ENCODE measurements at regions not wholly inside any gene's neighbourhood (a gene's known extent, or its start where the extent isn't known, plus 50 kb on each side); places are given as distances from the start of the nearest gene placed in this dataset.

DNA sequence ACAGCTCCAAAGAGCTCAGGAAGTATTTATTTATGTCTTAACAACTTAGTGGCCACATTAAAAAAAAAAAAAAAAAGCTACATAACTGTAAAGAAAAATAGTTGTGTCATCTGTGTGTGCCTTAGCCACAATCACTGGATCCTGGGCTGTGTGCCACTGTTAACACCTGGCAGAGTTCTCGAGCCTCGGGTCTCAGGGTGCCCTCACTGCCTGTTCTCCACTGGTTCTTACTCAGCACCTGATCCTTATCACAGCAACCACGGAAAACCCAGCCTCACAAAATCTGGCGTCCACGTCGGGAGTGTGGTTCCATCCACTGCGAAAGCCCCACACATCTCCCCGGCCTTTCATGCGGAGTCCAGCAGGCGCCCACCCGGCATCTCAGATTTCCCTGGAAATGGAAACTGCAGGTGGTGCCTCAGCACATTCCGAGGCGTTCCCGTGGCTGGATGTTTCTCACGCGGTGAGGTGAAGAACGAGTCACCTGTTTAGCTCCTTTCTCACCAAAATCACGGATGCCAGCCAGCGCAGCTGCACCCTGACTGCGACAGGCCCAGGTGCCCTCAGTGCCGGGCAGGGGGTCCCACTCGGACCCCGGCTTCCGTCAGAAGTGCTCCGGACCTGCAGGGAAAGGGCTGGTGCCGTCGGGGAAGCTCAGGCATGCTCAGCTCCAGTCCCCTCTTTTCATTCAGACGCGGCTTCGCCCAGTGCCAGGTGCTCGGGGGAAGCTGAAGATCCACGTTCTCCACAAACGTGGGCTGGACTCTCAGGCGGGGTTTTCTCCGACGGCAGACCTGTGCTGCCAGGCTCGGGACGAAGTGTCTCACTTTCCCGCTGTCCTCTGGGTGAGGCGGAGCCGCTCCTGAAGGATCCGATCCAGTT lies 198.7 kb upstream of the SALL3 start:
- H3K9ac ChIP-seq (ENCODE audit: low read depth, low read length): no peak overlapping the region
- no peaks in the 10 kb centered on the region for H3K4me1 ChIP-seq (ENCODE audit: insufficient read depth, low read length)
- no peaks in the 10 kb centered on the region for H3K27me3 ChIP-seq (ENCODE audit: insufficient read depth, low read length)
- H3K9me3 ChIP-seq (ENCODE audit: insufficient read depth, low read depth, low read length): no peaks in the 10 kb centered on the region
- no peaks in the 10 kb centered on the region for H3K36me3 ChIP-seq (ENCODE audit: insufficient read depth, low read depth, low read length)
- no peak overlapping the region for H3K4me3 ChIP-seq (ENCODE audit: low read length)
- H3K27ac ChIP-seq (ENCODE audit: low read length): no peak overlapping the region

GRCh38 chr18:78781601-78781960 lies 198.0 kb upstream of the SALL3 start:
- H3K27ac ChIP-seq (ENCODE audit: low read length): no peak overlapping the region
- no peaks in the 10 kb centered on the region for H3K27me3 ChIP-seq (ENCODE audit: insufficient read depth, low read length)
- H3K4me1 ChIP-seq (ENCODE audit: insufficient read depth, low read length): no peaks in the 10 kb centered on the region
- no peaks in the 10 kb centered on the region for H3K9me3 ChIP-seq (ENCODE audit: insufficient read depth, low read depth, low read length)
- H3K4me3 ChIP-seq (ENCODE audit: low read length): no peak overlapping the region
- H3K36me3 ChIP-seq (ENCODE audit: insufficient read depth, low read depth, low read length): no peaks in the 10 kb centered on the region
- H3K9ac ChIP-seq (ENCODE audit: low read depth, low read length): no peak overlapping the region

DNA sequence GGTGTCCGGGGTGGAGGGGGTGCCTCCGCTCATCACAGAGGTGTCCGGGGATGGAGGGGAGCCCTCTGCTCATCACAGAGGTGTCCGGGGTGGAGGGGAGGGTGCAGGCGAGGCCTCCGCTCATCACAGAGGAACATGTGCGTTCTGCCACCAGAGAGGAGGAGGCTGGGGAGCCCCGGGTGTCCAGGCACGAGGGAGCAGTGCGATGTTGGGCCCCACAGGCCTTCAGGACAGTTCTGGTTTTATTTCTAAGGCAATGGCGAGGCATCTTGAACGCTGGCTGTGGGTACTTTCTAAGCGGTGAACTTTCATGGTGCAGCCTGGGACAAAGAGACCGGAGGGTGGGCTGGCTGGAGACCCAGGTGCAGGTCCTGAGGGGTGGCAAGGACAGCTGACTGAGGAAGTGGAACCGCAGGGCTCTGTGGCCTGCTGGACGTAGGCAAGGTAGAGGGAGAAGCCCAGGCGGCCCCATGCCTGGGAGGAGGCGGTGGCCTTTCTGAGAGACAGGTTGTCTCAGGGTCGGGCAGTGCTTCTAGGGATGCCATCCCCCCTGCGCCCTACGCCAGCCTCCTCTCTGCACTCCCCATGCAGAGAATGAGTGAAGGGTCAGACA lies 196.6 kb upstream of the SALL3 start:
- no peak overlapping the region for H3K4me3 ChIP-seq (ENCODE audit: low read length)
- no peaks in the 10 kb centered on the region for H3K9me3 ChIP-seq (ENCODE audit: insufficient read depth, low read depth, low read length)
- no peaks in the 10 kb centered on the region for H3K27me3 ChIP-seq (ENCODE audit: insufficient read depth, low read length)
- no peaks in the 10 kb centered on the region for H3K4me1 ChIP-seq (ENCODE audit: insufficient read depth, low read length)
- no peaks in the 10 kb centered on the region for H3K36me3 ChIP-seq (ENCODE audit: insufficient read depth, low read depth, low read length)
- H3K9ac ChIP-seq (ENCODE audit: low read depth, low read length): no peak overlapping the region
- H3K27ac ChIP-seq (ENCODE audit: low read length): no peak overlapping the region

DNA sequence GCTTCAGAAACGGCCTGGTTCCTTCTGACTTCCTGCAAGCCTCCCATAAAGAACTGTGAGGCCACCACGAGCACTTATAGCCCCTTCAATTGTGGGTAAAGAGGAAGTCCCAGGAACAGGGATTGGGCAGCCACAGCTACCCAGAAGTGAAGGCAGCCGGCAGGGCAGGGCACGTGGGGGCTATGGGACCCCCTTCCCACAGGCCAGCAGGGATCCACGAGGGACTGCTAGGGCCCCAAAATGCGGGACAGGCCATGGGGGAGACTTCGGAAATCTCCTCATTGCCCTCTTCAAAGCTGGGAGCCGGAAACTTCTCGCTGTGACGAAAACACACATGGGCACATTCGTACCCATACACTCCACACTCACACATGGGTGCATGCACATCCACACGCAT lies 196.1 kb upstream of the SALL3 start:
- Histone ChIP-seq H3K36me3 (ENCODE audit: insufficient read depth, low read depth, low read length) (no peaks in the 10 kb centered on the region), H3K9me3 (ENCODE audit: insufficient read depth, low read depth, low read length) (no peaks in the 10 kb centered on the region), H3K4me3 (ENCODE audit: low read length) (no peak overlapping the region), H3K4me1 (ENCODE audit: insufficient read depth, low read length) (no peaks in the 10 kb centered on the region), H3K27me3 (ENCODE audit: insufficient read depth, low read length) (no peaks in the 10 kb centered on the region), H3K27ac (ENCODE audit: low read length) (no peak overlapping the region), H3K9ac (ENCODE audit: low read depth, low read length) (no peak overlapping the region)

DNA sequence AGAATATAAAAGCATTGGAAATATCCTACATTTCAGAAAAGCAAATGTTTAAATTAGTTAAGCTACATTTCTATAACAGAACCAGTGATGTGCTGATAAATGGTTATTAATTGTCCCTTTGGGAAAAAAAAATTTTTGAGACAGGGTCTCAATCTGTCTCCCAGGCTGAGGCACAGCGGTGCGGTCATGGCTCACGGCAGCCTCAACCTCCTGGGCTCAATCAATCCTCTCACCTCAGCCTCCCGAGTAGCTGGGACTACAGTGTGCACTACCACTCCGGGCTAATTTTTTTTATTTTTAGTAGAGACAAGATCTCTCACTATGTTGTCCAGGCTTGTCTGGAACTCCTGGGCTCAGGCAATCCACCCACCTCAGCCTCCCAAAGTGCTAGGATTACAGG lies 194.8 kb upstream of the SALL3 start:
- H3K4me1 ChIP-seq (ENCODE audit: insufficient read depth, low read length): no peaks in the 10 kb centered on the region
- no peaks in the 10 kb centered on the region for H3K9me3 ChIP-seq (ENCODE audit: insufficient read depth, low read depth, low read length)
- H3K27me3 ChIP-seq (ENCODE audit: insufficient read depth, low read length): no peaks in the 10 kb centered on the region
- no peaks in the 10 kb centered on the region for H3K36me3 ChIP-seq (ENCODE audit: insufficient read depth, low read depth, low read length)
- no peak overlapping the region for H3K9ac ChIP-seq (ENCODE audit: low read depth, low read length)
- H3K27ac ChIP-seq (ENCODE audit: low read length): no peak overlapping the region
- no peak overlapping the region for H3K4me3 ChIP-seq (ENCODE audit: low read length)

GRCh38 chr18:78785706-78786105 lies 193.9 kb upstream of the SALL3 start:
- Histone ChIP-seq H3K36me3 (ENCODE audit: insufficient read depth, low read depth, low read length) (no peaks in the 10 kb centered on the region), H3K27ac (ENCODE audit: low read length) (no peak overlapping the region), H3K9ac (ENCODE audit: low read depth, low read length) (no peak overlapping the region), H3K4me3 (ENCODE audit: low read length) (no peak overlapping the region), H3K4me1 (ENCODE audit: insufficient read depth, low read length) (no peaks in the 10 kb centered on the region), H3K9me3 (ENCODE audit: insufficient read depth, low read depth, low read length) (no peaks in the 10 kb centered on the region), H3K27me3 (ENCODE audit: insufficient read depth, low read length) (no peaks in the 10 kb centered on the region)

GRCh38 chr18:78786776-78787175 lies 192.8 kb upstream of the SALL3 start:
- no peaks in the 10 kb centered on the region for H3K4me1 ChIP-seq (ENCODE audit: insufficient read depth, low read length)
- no peak overlapping the region for H3K4me3 ChIP-seq (ENCODE audit: low read length)
- H3K9me3 ChIP-seq (ENCODE audit: insufficient read depth, low read depth, low read length): no peaks in the 10 kb centered on the region
- no peaks in the 10 kb centered on the region for H3K36me3 ChIP-seq (ENCODE audit: insufficient read depth, low read depth, low read length)
- H3K27ac ChIP-seq (ENCODE audit: low read length): no peak overlapping the region
- no peak overlapping the region for H3K9ac ChIP-seq (ENCODE audit: low read depth, low read length)
- H3K27me3 ChIP-seq (ENCODE audit: insufficient read depth, low read length): no peaks in the 10 kb centered on the region

GRCh38 chr18:78787751-78788150 lies 191.9 kb upstream of the SALL3 start:
- H3K27ac ChIP-seq (ENCODE audit: low read length): no peak overlapping the region
- H3K9me3 ChIP-seq (ENCODE audit: insufficient read depth, low read depth, low read length): no peaks in the 10 kb centered on the region
- no peak overlapping the region for H3K9ac ChIP-seq (ENCODE audit: low read depth, low read length)
- H3K4me1 ChIP-seq (ENCODE audit: insufficient read depth, low read length): no peaks in the 10 kb centered on the region
- H3K36me3 ChIP-seq (ENCODE audit: insufficient read depth, low read depth, low read length): no peaks in the 10 kb centered on the region
- no peak overlapping the region for H3K4me3 ChIP-seq (ENCODE audit: low read length)
- no peaks in the 10 kb centered on the region for H3K27me3 ChIP-seq (ENCODE audit: insufficient read depth, low read length)

DNA sequence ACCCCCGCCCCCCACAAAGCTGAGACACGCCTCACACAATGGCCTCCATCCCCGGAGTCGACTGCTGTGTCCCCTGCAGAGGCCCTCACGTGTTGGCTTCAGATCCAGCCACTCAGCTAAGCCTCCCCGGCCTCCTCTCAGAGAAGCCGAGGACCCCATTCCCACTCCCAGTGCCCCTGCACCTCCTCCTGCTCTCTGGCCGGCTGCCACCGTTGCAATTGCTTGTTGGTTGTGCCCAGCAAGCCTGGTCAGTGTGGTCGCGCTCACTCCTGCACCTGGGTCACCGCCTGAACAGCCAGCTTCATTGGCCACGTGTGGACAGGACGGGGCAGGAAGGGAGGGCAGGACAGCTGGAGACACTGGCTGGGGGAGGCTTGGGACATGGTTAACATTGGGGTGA lies 191.5 kb upstream of the SALL3 start:
- Histone ChIP-seq H3K9ac (ENCODE audit: low read depth, low read length) (no peak overlapping the region), H3K4me3 (ENCODE audit: low read length) (no peak overlapping the region), H3K9me3 (ENCODE audit: insufficient read depth, low read depth, low read length) (no peaks in the 10 kb centered on the region), H3K36me3 (ENCODE audit: insufficient read depth, low read depth, low read length) (no peaks in the 10 kb centered on the region), H3K4me1 (ENCODE audit: insufficient read depth, low read length) (no peaks in the 10 kb centered on the region), H3K27me3 (ENCODE audit: insufficient read depth, low read length) (no peaks in the 10 kb centered on the region), H3K27ac (ENCODE audit: low read length) (no peak overlapping the region)

DNA sequence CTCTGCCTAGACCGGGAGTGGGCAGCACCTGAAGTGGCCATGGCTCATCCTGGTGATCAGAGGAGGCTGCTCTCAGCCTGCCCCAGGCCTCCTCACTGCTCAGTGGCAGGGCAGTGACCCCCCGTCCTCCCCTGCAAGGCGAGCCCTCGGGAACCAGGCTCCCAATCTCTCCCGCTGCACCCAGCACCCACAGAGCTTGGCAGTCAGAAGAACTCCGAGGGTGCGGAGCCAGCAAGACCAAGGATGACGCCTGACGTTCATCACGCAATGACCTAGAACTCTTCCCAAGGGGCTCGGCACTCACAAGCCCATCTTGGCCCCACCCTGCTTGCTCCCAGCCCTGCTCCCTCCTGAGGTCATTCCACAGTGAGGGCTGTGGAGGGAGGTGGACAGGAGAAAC lies 189.8 kb upstream of the SALL3 start:
- Histone ChIP-seq H3K36me3 (ENCODE audit: insufficient read depth, low read depth, low read length) (no peaks in the 10 kb centered on the region), H3K27me3 (ENCODE audit: insufficient read depth, low read length) (no peaks in the 10 kb centered on the region), H3K9ac (ENCODE audit: low read depth, low read length) (no peak overlapping the region), H3K4me1 (ENCODE audit: insufficient read depth, low read length) (no peaks in the 10 kb centered on the region), H3K4me3 (ENCODE audit: low read length) (no peak overlapping the region), H3K9me3 (ENCODE audit: insufficient read depth, low read depth, low read length) (no peaks in the 10 kb centered on the region), H3K27ac (ENCODE audit: low read length) (no peak overlapping the region)

DNA sequence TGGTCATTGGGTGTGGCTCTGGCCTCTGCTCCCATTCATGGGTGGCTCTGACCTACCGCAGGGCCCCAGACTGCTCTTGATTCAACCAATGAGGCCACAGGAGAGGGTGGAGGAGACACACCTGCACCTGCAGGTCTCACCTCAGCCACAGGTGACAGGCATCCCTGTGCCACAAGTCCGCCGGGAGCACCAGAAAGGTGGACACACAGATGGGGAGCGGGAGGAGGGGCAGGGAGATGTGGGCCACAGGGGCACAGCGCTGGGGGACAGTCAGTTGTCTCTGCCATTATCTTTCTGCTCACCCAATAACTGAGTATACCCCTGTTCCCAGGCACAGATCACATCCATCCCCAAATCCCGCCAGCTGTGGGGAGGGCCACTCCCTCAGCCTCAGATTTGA lies 189.1 kb upstream of the SALL3 start:
- no peak overlapping the region for H3K4me3 ChIP-seq (ENCODE audit: low read length)
- H3K36me3 ChIP-seq (ENCODE audit: insufficient read depth, low read depth, low read length): no peaks in the 10 kb centered on the region
- H3K27me3 ChIP-seq (ENCODE audit: insufficient read depth, low read length): no peaks in the 10 kb centered on the region
- H3K9me3 ChIP-seq (ENCODE audit: insufficient read depth, low read depth, low read length): no peaks in the 10 kb centered on the region
- H3K9ac ChIP-seq (ENCODE audit: low read depth, low read length): no peak overlapping the region
- H3K27ac ChIP-seq (ENCODE audit: low read length): no peak overlapping the region
- H3K4me1 ChIP-seq (ENCODE audit: insufficient read depth, low read length): no peaks in the 10 kb centered on the region

DNA sequence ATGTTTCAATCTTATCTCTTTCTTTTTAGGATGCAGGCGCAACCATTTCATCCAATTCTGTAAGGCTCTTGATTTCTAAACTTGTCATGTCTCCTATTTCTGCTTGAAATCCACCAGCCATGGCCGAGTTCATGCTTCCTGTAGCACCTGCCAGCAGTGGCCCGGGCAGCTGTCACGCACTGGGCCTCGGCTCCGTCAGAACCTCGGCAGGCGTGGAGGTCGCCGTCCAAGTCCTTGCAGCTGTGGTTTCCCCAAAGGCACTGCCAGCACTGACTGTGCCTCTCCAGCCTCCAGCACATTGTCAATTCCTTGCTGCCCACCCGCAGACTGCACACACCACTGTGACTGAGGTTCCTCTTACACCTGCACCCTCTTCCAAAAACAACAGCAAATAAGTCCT lies 188.7 kb upstream of the SALL3 start:
- Histone ChIP-seq H3K9ac (ENCODE audit: low read depth, low read length) (no peak overlapping the region), H3K36me3 (ENCODE audit: insufficient read depth, low read depth, low read length) (no peaks in the 10 kb centered on the region), H3K27me3 (ENCODE audit: insufficient read depth, low read length) (no peaks in the 10 kb centered on the region)

More for the DNA sequence above, 188.7 kb upstream of the SALL3 start:
- Histone ChIP-seq H3K9me3 (ENCODE audit: insufficient read depth, low read depth, low read length) (no peaks in the 10 kb centered on the region), H3K4me3 (ENCODE audit: low read length) (no peak overlapping the region), H3K27ac (ENCODE audit: low read length) (no peak overlapping the region), H3K4me1 (ENCODE audit: insufficient read depth, low read length) (no peaks in the 10 kb centered on the region)
